ENCODE measurements at regions not wholly inside any gene's neighbourhood (a gene's known extent, or its start where the extent isn't known, plus 50 kb on each side); places are given as distances from the start of the nearest gene placed in this dataset.

DNA sequence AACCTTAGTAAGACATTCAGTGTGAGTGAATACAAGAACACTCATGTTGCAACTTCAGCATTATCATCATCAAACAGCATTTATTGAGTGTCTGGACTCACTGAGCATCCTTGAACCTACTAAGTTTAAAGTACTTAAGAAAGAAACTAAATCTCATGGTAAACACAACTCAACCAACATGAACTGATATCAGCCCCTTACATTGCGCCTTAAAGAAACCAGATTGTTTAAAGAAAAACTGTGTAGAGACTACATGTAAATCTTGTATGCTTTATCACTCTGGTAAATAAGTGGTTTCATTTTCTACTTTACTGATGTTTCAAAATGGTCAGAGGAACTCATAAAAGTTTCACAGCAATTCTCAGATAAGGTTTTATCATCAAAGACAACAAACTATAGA, 157.5 kb upstream of the FERD3L start:
- H3K4me3 ChIP-seq (ENCODE audit: low read length) = no peak overlapping the region
- DNase-seq (ENCODE audit: low read depth) = no peak
- TF ChIP-seq CTCF (conservative IDR thresholded peaks at IDR 0.05; ENCODE audit: low read length) = no peak

GRCh38 chr7:19296617-19297016, 151.4 kb upstream of the FERD3L start:
- H3K4me3 ChIP-seq (ENCODE audit: low read length) = no peak overlapping the region
- no peak for TF ChIP-seq CTCF (conservative IDR thresholded peaks at IDR 0.05; ENCODE audit: low read length)
- DNase-seq (ENCODE audit: low read depth) = no peak

DNA sequence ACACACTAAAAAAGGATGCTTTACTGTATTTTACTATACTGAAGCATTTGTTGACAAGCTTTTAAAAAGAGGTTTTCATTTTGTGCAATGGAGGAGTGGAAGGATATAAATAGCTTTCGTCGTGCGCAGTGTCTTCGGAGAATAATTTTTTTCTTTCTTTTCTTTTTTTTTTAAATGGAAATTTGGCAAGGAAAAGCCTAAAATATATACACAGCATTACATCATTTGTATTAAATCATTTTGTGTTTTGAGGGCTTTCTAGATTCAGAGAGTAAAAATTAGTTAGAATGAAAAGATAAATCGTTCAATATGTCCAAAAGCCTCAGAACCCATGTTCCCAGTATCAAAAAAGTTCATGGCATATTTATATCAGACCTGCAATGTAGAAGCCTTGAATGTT, 150.2 kb upstream of the FERD3L start:
- H3K4me3 ChIP-seq (ENCODE audit: low read length) = no peak overlapping the region
- no peak for TF ChIP-seq CTCF (conservative IDR thresholded peaks at IDR 0.05; ENCODE audit: low read length)

GRCh38 chr7:19294619-19295018, 149.4 kb upstream of the FERD3L start:
- TF ChIP-seq CTCF (conservative IDR thresholded peaks at IDR 0.05; ENCODE audit: low read length) = no peak
- DNase-seq (ENCODE audit: low read depth) = peak; percentile 56
- H3K4me3 ChIP-seq (ENCODE audit: low read length) = no peak overlapping the region

More for the DNA sequence above, 150.2 kb upstream of the FERD3L start:
- no peak for DNase-seq (ENCODE audit: low read depth)

DNA sequence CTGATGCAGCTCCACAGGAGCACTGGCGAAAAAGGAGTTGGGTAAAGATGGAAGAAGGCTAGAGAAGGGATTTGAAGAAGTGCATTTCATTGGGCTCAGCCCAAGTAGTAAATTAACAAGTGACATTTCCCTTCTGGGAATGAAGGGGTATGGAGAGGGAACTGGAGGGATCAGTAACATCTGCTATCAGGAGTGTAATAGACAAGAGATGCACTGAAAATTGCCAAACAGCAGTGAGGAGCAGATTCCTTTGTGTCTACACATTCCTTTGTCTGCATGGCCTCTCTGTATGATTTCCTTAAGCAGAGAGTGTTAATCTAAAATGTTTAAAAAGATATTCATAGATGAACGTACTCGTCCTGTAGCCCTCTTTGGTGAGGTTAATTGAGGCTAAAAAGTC, 148.2 kb upstream of the FERD3L start:
- H3K4me3 ChIP-seq (ENCODE audit: low read length) = no peak overlapping the region
- TF ChIP-seq CTCF (conservative IDR thresholded peaks at IDR 0.05; ENCODE audit: low read length) = no peak
- peak; percentile 34 for DNase-seq (ENCODE audit: low read depth)

DNA sequence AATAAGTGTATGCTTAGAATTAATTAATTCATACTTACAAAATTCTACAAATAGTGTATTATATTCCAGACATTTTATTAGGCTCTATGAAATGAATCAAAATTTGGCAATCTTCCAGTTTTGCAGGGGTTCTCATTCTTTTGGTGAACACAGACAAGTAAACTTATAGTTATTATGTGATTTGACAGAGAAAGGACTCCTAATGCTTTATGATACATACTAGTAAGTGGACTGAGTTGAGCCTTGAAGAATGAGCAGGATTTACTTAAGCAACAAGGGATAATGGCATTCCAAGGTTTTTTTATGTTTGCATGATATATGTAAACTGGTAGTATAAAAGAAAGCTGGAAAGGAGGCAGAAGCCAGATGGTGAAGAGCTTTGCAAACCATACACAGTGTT, 145.7 kb upstream of the FERD3L start:
- no peak overlapping the region for H3K4me3 ChIP-seq (ENCODE audit: low read length)
- peak; percentile 5 for DNase-seq (ENCODE audit: low read depth)
- no peak for TF ChIP-seq CTCF (conservative IDR thresholded peaks at IDR 0.05; ENCODE audit: low read length)

GRCh38 chr7:19290066-19290465, 144.8 kb upstream of the FERD3L start:
- TF ChIP-seq CTCF (conservative IDR thresholded peaks at IDR 0.05; ENCODE audit: low read length) = no peak
- no peak overlapping the region for H3K4me3 ChIP-seq (ENCODE audit: low read length)
- no peak for DNase-seq (ENCODE audit: low read depth)

All from AG10803 (cell line).